ENCODE measurements at regions not wholly inside any gene's neighbourhood (a gene's known extent, or its start where the extent isn't known, plus 50 kb on each side); places are given as distances from the start of the nearest gene placed in this dataset.

DNA sequence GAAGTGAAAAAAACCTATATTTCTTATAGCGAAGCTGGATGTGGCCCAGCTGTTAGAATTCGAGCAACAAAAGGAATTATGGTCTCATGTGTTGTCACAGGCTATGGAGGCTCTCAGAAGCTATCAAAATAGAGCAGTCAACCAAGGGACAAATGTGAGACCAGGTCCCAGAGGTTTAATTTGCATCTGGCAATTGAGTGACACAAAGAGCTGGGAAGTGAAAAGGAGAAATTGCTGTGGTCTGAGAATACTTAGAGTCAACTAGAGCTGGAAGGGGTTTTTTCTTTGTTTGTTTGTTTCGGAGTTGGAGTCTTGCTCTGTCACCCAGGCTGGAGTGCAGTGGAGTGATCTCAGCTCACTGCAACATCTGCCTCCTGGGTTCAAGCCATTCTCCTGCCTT is 61.3 kb upstream of the SMAD3 start:
- no peaks in the 10 kb centered on the region for H3K79me1 ChIP-seq (ENCODE audit: low read depth in 1 of 2, low read length in 2 of 2)
- no peak overlapping the region for H3K18ac ChIP-seq (ENCODE audit: low read depth, low read length)
- no peaks in the 10 kb centered on the region for H3K27me3 ChIP-seq (ENCODE audit: control insufficient read depth, insufficient read depth, low read length)
- H3K36me3 ChIP-seq (ENCODE audit: control insufficient read depth, insufficient read depth, low read length), result no peaks in the 10 kb centered on the region
- H3K4me1 ChIP-seq (ENCODE audit: control insufficient read depth, insufficient read depth, low read length), result peaks cover 3% of the 10 kb centered on the region; the same call in 1 of the 2 replicates
- no peaks in the 10 kb centered on the region for H3K9me1 ChIP-seq (ENCODE audit: insufficient read depth, low read length)
- H3K4me2 ChIP-seq (ENCODE audit: low read depth, low read length), result no peak overlapping the region
- H2BK20ac ChIP-seq (ENCODE audit: low read depth, low read length), result no peak overlapping the region; the same call in 1 of the 2 replicates
- no peaks in the 10 kb centered on the region for H3K9me3 ChIP-seq (ENCODE audit: control insufficient read depth, insufficient read depth, low read length)
- ChIA-PET CTCF (no interaction called here), POLR2A (ENCODE audit: unreplicated experiment) (no interaction called here)
- in situ Hi-C loops (cut with MboI; ENCODE audit: low sequenced_read_pairs), result no loop called here
- intact Hi-C loops (cut with micrococcal nuclease), result no loop called here
- H3K9ac ChIP-seq (ENCODE audit: low read depth, low read length), result no peak overlapping the region
- H4K20me1 ChIP-seq (ENCODE audit: insufficient read depth, low read length), result no peaks in the 10 kb centered on the region
- H4K8ac ChIP-seq (ENCODE audit: low read depth in 2 of 2, low read length in 2 of 2), result no peak overlapping the region
- H3K4me3 ChIP-seq (ENCODE audit: insufficient read depth, low read depth, low read length), result no peak overlapping the region
- ATAC-seq (ENCODE audit: low read depth) (no peak), DNase-seq (no peak)
- no peak overlapping the region for H2AK9ac ChIP-seq (replicated peaks; ENCODE audit: low read depth, low read length, poor library complexity)
- H2BK120ac ChIP-seq (ENCODE audit: low read depth, low read length), result no peak overlapping the region
- H2BK15ac ChIP-seq (ENCODE audit: low read depth, low read length), result no peak overlapping the region; the same call in 2 of the 3 replicates
- H3K56ac ChIP-seq (ENCODE audit: extremely low read depth, insufficient read depth, low read length), result no peak overlapping the region
- 72% methylated on average over 2 of the region's 3 CpGs; no CpG with 5 or more reads in 1 of the 2 experiments for WGBS, 2 experiments (ENCODE audit: extremely low coverage in 2 of 2, insufficient read length in 1 of 2)
- no TSS peak for BruUV-seq (replicated peaks)
- H2AFZ ChIP-seq (replicated peaks; ENCODE audit: low read length, poor library complexity), result no peak overlapping the region
- H4K91ac ChIP-seq (ENCODE audit: insufficient read depth, low read depth, low read length), result no peak overlapping the region
- no peak overlapping the region for H2AK5ac ChIP-seq (ENCODE audit: low read depth, low read length)
- TF ChIP-seq MAZ (IDR thresholded peaks at IDR 0.05; ENCODE audit: borderline replicate concordance, low read depth, low read length) (no peak), RAD21 (IDR thresholded peaks at IDR 0.05; ENCODE audit: low read length) (no peak), BHLHE40 (IDR thresholded peaks at IDR 0.05; ENCODE audit: low read depth, low read length) (no peak), MXI1 (IDR thresholded peaks at IDR 0.05; ENCODE audit: borderline replicate concordance, low read depth, low read length) (no peak), CEBPB (IDR thresholded peaks at IDR 0.05; ENCODE audit: low read depth, low read length) (no peak), MAFK (IDR thresholded peaks at IDR 0.05; ENCODE audit: low read depth, low read length) (no peak), NFE2L2 (IDR thresholded peaks at IDR 0.05; ENCODE audit: low read depth, low read length) (no peak), SMC3 (IDR thresholded peaks at IDR 0.05; ENCODE audit: low read depth, low read length) (no peak), RFX5 (IDR thresholded peaks at IDR 0.05; ENCODE audit: low read depth, low read length) (no peak), CHD1 (IDR thresholded peaks at IDR 0.05; ENCODE audit: low read depth, low read length) (no peak), FOS (IDR thresholded peaks at IDR 0.05; ENCODE audit: low read depth, low read length) (no peak), POLR2A (IDR thresholded peaks at IDR 0.05; ENCODE audit: low read depth, low read length) (no peak)
- TF ChIP-seq, protein P1, sequence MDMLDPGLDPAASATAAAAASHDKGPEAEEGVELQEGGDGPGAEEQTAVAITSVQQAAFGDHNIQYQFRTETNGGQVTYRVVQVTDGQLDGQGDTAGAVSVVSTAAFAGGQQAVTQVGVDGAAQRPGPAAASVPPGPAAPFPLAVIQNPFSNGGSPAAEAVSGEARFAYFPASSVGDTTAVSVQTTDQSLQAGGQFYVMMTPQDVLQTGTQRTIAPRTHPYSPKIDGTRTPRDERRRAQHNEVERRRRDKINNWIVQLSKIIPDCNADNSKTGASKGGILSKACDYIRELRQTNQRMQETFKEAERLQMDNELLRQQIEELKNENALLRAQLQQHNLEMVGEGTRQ (IDR thresholded peaks at IDR 0.05; ENCODE audit: low read depth, low read length), result no peak
- TF ChIP-seq, protein P2, sequence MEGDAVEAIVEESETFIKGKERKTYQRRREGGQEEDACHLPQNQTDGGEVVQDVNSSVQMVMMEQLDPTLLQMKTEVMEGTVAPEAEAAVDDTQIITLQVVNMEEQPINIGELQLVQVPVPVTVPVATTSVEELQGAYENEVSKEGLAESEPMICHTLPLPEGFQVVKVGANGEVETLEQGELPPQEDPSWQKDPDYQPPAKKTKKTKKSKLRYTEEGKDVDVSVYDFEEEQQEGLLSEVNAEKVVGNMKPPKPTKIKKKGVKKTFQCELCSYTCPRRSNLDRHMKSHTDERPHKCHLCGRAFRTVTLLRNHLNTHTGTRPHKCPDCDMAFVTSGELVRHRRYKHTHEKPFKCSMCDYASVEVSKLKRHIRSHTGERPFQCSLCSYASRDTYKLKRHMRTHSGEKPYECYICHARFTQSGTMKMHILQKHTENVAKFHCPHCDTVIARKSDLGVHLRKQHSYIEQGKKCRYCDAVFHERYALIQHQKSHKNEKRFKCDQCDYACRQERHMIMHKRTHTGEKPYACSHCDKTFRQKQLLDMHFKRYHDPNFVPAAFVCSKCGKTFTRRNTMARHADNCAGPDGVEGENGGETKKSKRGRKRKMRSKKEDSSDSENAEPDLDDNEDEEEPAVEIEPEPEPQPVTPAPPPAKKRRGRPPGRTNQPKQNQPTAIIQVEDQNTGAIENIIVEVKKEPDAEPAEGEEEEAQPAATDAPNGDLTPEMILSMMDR (conservative IDR thresholded peaks at IDR 0.05; ENCODE audit: low read depth, low read length), result no peak
- no peak overlapping the region for H3K23ac ChIP-seq (ENCODE audit: low read depth, low read length)
- dilution Hi-C loops (cut with HindIII; ENCODE audit: low sequenced_read_pairs, unreplicated experiment), result no loop called here
- no peak overlapping the region for H3K4ac ChIP-seq (ENCODE audit: low read depth, low read length)
- H3K27ac ChIP-seq (ENCODE audit: insufficient read depth, low read length), result no peak overlapping the region
- peak overlapping the region; percentile 75; the same call in 1 of the 2 replicates for H3K14ac ChIP-seq (replicated peaks; ENCODE audit: low read depth, low read length)
- H4K5ac ChIP-seq (ENCODE audit: low read depth, low read length), result no peak overlapping the region
- H2BK5ac ChIP-seq (ENCODE audit: low read depth, low read length, poor library complexity, severe bottlenecking), result no peak overlapping the region
